ENCODE measurements at regions not wholly inside any gene's neighbourhood (a gene's known extent, or its start where the extent isn't known, plus 50 kb on each side); places are given as distances from the start of the nearest gene placed in this dataset.
"Not testable (repeated sequence)": the region's sequence is repeated elsewhere in the genome, so short reads cannot be mapped to it uniquely, and the experiment has no call there.

DNA sequence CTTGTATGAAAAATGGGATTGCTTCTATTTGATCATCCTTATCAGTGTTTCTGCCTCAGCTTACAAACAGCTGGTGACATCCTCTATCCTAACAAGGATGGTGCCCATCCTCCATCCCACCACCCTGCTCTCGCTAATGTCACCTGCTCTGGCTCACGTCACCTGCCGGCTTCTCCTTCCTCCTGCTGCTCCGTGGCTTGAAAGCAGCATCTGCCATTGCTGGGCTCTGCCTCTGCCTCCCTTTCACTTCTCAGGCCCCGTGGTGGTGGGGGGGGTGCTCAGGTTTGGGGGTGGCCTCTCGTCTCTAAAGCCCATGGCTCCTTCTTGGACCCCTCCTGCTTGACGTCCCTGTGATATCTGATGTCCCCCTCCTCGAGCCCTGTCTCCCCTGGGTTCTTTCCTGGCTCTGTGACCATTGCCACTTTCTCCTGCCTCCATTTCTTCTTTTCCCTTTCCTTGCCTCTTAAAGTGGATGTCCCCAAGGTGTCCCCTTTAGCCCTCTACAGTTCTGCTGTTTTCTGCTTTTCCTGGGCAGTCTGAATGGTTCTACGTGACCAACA, 135.5 kb upstream of the ERRFI1 start:
- DNase-seq (ENCODE audit: insufficient read length, low spot score) (no peak), FAIRE-seq (no peak)

DNA sequence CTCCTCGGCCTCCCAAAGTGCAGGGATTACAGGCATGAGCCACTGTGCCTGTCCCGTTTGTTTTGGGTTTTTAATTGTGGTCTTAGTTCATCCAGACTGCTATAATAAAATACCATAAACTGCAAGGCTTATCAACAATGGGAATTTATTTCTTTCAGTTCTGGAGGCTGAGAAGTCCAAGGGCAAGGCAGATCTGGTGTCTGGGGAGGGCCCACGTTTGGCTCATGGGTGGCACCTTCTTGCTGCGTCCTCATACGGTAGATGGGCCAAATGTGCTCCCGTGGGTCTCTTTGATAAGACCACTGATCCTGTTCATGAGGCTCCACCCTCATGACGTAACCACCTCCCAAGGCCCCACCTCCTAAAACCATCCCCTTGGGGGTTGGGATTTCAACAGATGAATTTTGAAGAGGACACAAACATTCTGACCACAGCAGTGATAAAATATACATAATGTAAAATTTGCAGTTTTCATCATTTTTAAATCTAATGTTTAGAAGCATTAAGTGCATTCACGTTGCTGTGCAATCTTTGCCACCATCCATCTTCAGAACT, 133.4 kb upstream of the ERRFI1 start:
- DNase-seq (ENCODE audit: insufficient read length, low spot score) (no peak), FAIRE-seq (no peak)
- TF ChIP-seq POLR2A (IDR thresholded peaks at IDR 0.05; ENCODE audit: low read depth, low read length): no peak

More for the DNA sequence above, 135.5 kb upstream of the ERRFI1 start:
- no peak for TF ChIP-seq POLR2A (IDR thresholded peaks at IDR 0.05; ENCODE audit: low read depth, low read length)

DNA sequence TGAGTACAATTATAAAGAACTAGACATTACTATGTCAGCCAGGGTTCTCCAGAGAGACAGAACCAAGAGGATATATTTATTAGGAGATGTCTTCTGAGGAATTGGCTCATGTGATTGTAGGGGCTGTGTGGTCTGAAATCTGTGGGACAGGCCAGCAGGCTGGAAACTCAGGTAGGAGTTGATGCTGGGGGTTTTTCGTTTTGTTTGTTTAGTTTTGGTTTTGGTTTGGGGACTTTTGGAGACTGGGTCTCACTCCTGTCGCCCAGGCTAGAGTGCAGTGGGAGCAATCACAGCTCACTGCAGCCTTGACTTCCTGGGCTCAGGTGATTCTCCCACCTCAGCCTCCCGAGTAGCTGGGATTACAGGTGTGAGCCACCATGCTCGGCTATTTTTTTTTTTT, 132.9 kb upstream of the ERRFI1 start:
- FAIRE-seq (no peak), DNase-seq (ENCODE audit: insufficient read length, low spot score) (no peak)
- no peak for TF ChIP-seq POLR2A (IDR thresholded peaks at IDR 0.05; ENCODE audit: low read depth, low read length)

DNA sequence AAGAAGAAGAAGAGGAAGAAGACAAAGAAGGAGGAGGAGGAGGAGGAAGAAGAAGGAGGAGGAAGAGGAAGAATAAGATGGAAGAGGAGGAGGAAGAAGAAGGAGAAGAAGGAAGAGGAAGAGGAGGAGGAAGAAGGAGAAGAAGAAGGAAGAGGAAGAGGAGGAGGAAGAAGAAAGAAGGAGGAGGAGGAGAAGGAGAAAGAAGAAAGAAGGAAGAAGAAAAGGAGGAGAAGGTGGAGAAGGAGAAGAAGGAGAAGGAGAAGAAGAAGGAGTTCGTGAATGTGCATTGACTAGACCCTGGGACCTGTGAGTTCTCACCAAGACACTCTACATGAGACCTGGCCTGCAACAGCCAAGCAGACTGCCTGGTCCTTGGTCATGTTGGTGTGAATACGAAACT, 131.7 kb upstream of the ERRFI1 start:
- no peak for TF ChIP-seq POLR2A (IDR thresholded peaks at IDR 0.05; ENCODE audit: low read depth, low read length)
- FAIRE-seq (no peak), DNase-seq (ENCODE audit: insufficient read length, low spot score) (no peak)

DNA sequence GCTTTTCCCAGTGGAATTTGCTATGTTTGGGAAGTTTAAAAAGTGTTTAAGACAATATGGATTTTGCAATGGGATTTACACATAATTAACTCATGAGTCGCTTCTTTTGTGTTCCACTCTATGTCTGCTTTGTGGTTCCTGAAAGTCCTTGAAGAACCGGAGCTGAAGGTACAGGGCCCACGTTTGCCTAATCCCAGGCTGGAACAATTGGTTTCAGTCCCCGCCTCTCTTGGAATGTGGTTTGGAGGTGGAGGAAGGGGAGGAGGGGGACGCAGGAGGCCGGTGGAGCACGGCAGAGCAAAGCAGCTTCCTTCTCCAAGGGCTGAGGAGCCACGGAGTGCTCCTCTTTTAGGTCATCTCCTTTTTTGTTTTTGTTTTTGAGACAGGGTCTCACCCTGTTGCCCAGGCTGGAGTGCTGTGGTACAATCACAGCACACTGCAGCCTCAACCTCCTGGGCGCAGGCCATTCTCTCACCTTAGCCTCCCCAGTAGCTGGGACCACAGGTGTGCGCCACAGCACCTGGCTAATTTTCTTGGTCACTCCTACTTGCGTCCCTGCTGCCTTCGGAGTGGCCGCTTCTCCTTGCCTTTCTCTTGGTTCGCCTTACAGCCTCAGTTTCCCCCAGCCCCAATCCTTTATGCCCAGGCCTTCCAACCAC, 129.5 kb upstream of the ERRFI1 start:
- DNase-seq (ENCODE audit: insufficient read length, low spot score) (no peak), FAIRE-seq (no peak)
- no peak for TF ChIP-seq POLR2A (IDR thresholded peaks at IDR 0.05; ENCODE audit: low read depth, low read length)

DNA sequence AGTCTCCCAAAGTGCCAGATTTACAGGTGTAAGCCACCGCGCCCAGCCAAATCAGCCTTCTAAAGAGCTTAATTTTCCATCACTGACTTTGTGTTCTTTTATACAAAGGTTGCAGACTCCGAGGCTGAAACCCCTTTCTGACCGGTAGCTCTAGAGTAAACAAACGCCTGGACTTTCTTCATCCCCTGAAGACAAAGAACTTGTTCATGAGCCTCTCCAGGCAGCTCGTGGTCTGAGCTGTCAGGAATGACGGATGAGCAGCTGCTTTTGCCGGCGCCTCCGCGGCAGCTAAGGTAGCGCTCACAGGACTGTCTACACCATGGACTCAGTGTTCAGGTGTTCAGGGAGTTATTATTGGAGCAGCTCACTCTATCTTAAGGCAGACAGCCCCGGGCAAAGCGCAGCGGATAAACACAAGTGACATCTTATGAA, 128.5 kb upstream of the ERRFI1 start:
- no peak for DNase-seq (ENCODE audit: insufficient read length, low spot score)
- no peak for TF ChIP-seq POLR2A (IDR thresholded peaks at IDR 0.05; ENCODE audit: low read depth, low read length)
- peak; percentile 57 for FAIRE-seq

DNA sequence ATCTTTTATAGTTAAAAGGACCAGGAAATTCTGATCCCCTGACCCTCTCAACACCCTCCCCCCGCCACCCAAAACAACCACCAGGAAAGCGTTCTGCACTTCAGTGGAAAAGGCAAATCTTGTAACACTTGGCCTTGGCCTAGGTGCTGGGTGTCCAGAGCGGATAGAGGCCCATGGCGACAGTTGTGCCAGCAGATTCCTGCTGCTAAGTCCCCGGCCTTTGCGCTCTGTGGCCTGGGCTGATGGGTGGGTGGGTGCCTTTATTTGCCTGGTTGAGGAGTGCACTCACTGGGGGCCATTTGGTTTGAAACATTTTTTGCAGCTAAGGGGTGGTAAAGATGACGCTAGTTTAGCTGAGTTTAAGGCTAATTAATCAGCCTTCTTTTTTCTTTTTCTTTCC, 127.9 kb upstream of the ERRFI1 start:
- no peak for TF ChIP-seq POLR2A (IDR thresholded peaks at IDR 0.05; ENCODE audit: low read depth, low read length)
- FAIRE-seq (no peak), DNase-seq (ENCODE audit: insufficient read length, low spot score) (no peak)

DNA sequence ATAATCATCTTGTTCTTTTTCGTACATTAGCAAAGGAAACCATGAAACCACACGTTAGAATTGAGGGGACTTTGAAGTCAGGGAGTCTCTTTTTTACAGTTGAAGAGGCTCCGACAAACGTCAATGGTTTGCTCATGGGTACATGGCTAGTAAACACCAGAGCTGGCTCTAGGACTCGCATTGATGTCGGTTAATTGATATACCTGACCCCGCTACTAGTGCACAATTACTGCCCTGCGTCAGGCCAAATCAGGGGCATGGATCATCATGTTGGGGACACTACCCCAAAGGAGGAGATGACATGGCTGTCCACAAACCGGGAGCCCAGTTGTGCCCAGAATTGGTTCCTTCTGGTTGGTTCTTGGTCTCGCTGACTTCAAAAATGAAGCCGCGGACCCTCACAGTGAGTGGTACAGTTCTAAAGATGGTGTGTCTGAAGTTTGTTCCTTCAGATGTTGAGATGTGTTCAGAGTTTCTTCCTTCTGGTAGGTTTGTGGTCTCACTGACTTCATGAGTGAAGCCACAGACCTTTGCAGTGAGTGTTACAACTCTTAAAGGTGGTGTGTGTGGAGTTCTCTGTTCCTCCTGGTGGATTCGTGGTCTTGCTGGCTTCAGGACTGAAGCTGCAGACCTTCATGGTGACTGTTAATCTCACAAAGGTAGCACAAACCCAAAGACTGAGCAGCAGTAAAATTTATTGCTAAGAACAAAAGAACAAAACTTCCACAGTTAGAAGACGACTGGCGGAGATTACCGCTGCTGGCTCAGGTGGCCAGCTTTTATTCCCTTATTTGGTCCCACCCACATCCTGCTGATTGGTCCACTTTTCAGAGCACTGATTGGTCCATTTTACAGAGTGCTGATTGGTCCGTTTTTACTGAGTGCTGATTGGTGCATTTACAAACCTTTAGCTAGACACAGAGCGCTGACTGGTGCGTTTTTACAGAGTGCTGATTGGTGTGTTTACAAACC, 126.9 kb upstream of the ERRFI1 start:
- no peak for TF ChIP-seq POLR2A (IDR thresholded peaks at IDR 0.05; ENCODE audit: low read depth, low read length)
- no peak for DNase-seq (ENCODE audit: insufficient read length, low spot score)
- FAIRE-seq: no peak

DNA sequence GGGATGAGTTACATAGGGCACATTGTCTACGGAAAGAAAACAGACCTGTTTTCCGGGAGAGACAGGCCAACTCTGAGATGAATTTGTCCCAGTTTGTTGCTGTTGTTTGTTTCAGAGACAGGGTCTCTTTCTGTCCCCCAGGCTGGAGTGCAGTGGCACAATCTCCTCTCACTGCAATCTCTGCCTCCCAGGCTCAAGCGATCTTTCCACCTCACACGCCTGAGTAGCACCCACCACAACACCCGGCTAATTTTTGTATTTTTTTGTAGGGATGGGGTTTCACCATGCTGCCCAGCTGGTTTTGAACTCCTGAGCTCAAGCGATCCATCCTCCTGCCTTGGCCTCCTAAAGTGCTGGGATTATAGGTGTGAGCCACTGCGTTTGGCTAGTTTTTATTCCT, 125.5 kb upstream of the ERRFI1 start:
- DNase-seq (ENCODE audit: insufficient read length, low spot score): no peak
- TF ChIP-seq POLR2A (IDR thresholded peaks at IDR 0.05; ENCODE audit: low read depth, low read length): no peak
- no peak for FAIRE-seq

DNA sequence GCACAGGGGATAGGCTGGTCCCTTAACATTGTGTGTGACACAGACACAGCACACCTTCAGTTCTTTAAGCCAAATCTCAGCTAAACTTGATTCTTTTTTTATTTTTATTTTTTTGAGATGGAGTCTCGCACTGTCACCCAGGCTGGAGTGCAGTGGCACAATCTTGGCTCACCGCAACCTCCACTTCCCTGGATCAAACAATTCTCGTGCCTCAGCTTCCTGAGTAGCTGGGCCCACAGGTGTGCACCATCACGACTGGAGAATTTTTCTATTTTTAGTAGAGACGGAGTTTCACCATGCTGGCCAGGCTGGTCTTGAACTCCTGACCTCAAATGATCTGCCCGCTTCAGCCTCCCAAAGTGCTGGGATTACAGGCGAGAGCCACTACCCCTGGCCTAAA, 123.6 kb upstream of the ERRFI1 start:
- not testable (repeated sequence) for FAIRE-seq; DNase-seq (ENCODE audit: insufficient read length, low spot score)

DNA sequence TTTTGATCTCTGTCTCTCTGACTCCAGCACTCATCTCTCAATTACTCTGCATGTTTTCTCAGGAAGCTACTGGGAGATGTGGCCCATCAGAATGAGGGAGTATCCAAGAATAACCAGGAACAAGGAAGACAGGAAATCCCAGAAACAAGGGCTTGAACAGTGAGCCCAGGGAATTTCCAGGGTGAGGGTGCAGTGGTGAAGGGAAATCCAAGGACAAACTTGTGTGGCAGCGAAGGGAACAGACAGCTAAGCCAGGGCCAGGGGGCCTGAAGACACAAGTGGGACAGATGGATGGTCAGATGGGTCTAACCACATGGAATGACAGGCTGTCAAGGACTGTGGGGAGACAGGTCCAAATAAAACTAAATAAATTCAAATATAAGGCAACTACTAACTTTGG, 121.8 kb upstream of the ERRFI1 start:
- FAIRE-seq (no peak), DNase-seq (ENCODE audit: insufficient read length, low spot score) (no peak)
- no peak for TF ChIP-seq POLR2A (IDR thresholded peaks at IDR 0.05; ENCODE audit: low read depth, low read length)

DNA sequence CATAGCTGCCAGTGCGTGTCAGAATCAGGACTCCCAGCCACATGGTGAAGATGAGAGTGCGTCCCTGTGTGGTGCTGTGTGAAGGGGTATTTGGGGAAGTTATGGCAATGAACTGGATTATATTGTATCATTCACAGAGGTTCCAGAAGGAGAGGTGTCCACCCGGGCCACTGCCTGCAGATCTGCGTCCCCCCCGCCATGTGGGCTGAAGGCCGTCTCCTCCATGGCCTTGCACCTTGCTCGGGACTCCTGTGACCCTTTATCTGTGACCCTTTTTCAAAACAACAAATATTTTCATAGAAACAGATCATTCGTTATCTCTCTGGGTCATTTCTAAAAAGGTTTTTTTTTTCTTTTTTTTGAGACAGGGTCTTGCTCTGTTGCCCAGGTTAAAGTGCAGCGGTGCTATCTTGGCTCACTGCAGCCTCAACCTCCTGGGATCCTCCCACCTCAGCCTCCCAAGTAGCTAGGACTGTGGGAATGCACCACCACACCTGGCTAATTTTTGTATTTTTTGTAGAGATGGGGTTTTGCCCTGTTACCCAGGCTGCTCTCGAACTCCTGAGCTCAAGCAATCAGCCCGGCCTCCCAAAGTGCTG, 120.2 kb upstream of the ERRFI1 start:
- no peak for TF ChIP-seq POLR2A (IDR thresholded peaks at IDR 0.05; ENCODE audit: low read depth, low read length)
- FAIRE-seq: no peak
- no peak for DNase-seq (ENCODE audit: insufficient read length, low spot score)

DNA sequence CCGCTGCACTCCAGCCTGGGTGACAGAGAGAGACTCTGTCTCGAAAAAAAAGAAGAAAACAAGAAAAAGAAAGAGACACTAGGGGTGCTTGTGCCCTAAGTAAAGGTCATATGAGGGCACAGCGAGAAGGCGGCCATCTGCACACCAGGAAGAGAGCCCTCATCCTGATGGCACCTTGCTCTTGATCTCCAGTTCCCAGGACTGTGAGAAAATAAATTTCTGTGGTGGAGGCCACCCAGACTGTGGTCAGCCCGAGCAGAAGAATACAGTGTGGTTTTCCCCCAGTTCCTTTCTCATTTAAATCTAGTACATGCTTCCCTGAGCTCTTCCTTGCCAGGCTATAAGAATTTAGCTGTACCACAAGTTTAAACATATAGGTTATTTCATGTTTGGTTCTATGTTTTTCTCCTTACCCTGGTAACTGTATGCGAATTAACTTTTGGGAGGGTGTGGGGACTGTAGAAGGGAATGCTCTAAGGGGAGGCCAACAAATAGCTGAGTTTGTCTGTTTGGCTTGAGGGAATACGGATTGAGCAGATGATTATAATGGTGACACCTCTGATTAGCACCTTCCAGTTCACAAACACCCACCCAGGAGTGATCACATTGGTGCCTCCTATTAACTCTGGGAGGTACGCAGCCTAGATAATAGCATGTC, 119.6 kb upstream of the ERRFI1 start:
- no peak for FAIRE-seq
- no peak for DNase-seq (ENCODE audit: insufficient read length, low spot score)

More for the DNA sequence above, 119.6 kb upstream of the ERRFI1 start:
- no peak for TF ChIP-seq POLR2A (IDR thresholded peaks at IDR 0.05; ENCODE audit: low read depth, low read length)
